Activated B cell treated with CpG ODN at 0.5 μM for 24 hours (primary cell): ENCODE measurements at regions not wholly inside any gene's neighbourhood (a gene's known extent, or its start where the extent isn't known, plus 50 kb on each side); places are given as distances from the start of the nearest gene placed in this dataset.

Source experiments
- ATAC-seq: fragments of 200-7000 bp; cut with Tn5 transposase; one replicate; pipeline ENCODE4 v1.10.0; 2021; ENCODE audit warnings: low read depth, mild to moderate bottlenecking, moderate library complexity
- CTCF ChIA-PET: fragments of 350-600 bp; sonication (Branson Sonifier 250); formaldehyde crosslinking; loops from one replicate; lab custom pipeline; 2021; ENCODE audit warnings: antibody characterized with exemption; lab: Charles Lee
- POLR2A ChIA-PET: fragments of 350-600 bp; sonication (Branson Sonifier 250); formaldehyde crosslinking; loops from one replicate; lab custom pipeline; 2021; ENCODE audit warnings: antibody characterized with exemption; lab: Charles Lee
- DNase-seq: peaks from one replicate; pipeline ENCODE4 v3.0.0; 2022
- H3K27ac Mint-ChIP-seq: one replicate; pipeline ENCODE4 v1.8.0; 2020; ENCODE audit warnings: mixed read lengths
- H3K27me3 Mint-ChIP-seq: one replicate; pipeline ENCODE4 v1.8.0; 2021; ENCODE audit warnings: mixed read lengths
- H3K36me3 Mint-ChIP-seq: one replicate; pipeline ENCODE4 v1.8.0; 2021; ENCODE audit warnings: low read depth, mixed read lengths
- H3K4me1 Mint-ChIP-seq: one replicate; pipeline ENCODE4 v1.8.0; 2021; ENCODE audit warnings: mixed read lengths
- H3K4me3 Mint-ChIP-seq: one replicate; pipeline ENCODE4 v1.8.0; 2020; ENCODE audit warnings: mild to moderate bottlenecking, mixed read lengths
- H3K9me3 Mint-ChIP-seq: one replicate; pipeline ENCODE4 v1.8.0; 2020; ENCODE audit warnings: mixed read lengths
- CTCF ChIP-seq: fragments of 200-600 bp; IDR thresholded peaks from one replicate; pipeline ENCODE4 v1.8.0; 2022; ENCODE audit warnings: antibody characterized with exemption, mild to moderate bottlenecking
- intact Hi-C: fragments of 100-400 bp; cut with micrococcal nuclease; formaldehyde crosslinking; loops from one replicate; pipeline ENCODE4 v1.15.1; 2024

DNA sequence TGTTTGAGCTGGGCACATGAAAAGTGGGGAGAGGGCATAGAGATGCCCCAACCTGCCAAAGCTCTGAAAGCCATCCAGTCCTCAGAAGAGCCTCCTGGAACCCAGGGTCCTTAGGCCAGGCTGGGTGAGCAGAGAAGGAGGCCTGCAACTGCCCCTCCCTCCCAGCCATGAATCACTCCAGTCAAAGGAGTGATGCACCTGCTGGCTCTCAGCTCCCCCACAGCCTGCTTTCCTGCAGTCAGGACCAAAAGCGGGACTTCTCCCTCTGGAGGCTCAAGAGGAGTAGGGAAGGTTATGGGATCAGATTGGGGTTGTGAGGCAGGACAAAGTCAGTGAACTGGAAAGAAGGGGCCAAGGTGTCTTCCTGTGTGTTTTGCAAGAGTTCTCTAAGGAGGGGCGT, 145.6 kb downstream of the TMEM132E start:
- no peak for DNase-seq
- POLR2A ChIA-PET = no interaction called here
- Mint-ChIP-seq H3K36me3 (no peaks in the 10 kb centered on the region), H3K27ac (no peak overlapping the region), H3K9me3 (no peaks in the 10 kb centered on the region), H3K4me3 (no peak overlapping the region), H3K27me3 (peaks cover 21% of the 10 kb centered on the region), H3K4me1 (no peaks in the 10 kb centered on the region)
- no peak for ATAC-seq
- intact Hi-C loops = no loop called here
- CTCF ChIA-PET = no interaction called here
- TF ChIP-seq CTCF = no peak

DNA sequence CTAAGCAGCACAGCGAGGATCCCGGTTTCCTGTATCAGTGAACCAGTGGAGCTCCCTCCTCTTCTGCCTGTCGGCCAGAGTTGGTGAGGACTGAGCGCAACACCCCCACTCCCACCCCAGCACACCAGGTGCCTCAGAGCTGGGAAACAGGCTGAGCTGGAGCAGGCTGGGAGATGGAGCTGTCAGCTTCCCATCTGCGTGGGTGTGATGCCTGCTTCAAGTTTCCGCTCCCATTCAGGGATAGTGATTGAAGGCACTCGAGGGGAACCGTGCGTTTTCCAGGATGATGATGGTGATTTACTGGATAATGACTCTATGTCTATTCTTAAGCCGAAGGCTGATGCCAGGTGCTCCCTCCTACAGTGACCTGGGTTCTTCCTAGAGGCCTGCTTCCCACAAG, 144.5 kb downstream of the TMEM132E start:
- TF ChIP-seq CTCF = no peak
- Mint-ChIP-seq H3K4me1 (no peaks in the 10 kb centered on the region), H3K36me3 (no peaks in the 10 kb centered on the region), H3K9me3 (no peaks in the 10 kb centered on the region), H3K4me3 (no peak overlapping the region), H3K27ac (no peak overlapping the region), H3K27me3 (peaks cover 19% of the 10 kb centered on the region)
- intact Hi-C loops = no loop called here
- ATAC-seq = no peak
- ChIA-PET POLR2A (no interaction called here), CTCF (no interaction called here)
- DNase-seq = no peak

GRCh38 chr17:34721326-34721725, 141.9 kb downstream of the TMEM132E start:
- CTCF ChIA-PET = no interaction called here

DNA sequence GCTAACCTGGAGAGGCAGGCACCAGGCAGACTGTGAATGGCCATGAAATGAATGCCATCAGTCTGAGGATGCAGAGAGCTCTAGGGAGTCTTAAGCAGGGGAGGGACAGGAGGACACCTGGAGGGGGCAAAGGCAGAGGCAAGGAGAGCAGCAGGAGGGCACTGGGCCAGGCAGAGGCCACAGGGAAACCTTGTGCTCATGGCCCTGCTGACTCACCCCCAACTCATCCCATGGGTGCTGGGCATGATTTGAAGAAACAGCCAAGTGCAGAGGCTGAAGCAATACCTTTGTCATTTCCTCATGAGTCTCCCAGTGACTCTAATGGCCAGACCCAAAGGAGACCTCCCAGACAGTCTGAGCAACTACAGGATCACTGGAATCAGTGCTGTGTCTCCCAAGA, 141.4 kb downstream of the TMEM132E start:
- CTCF ChIA-PET = no interaction called here
- no peak overlapping the region for H3K27ac Mint-ChIP-seq
- no peaks in the 10 kb centered on the region for H3K36me3 Mint-ChIP-seq
- ATAC-seq = no peak
- POLR2A ChIA-PET = no interaction called here
- no peak overlapping the region for H3K4me3 Mint-ChIP-seq
- no peak for TF ChIP-seq CTCF
- H3K27me3 Mint-ChIP-seq = peaks cover 15% of the 10 kb centered on the region
- intact Hi-C loops = no loop called here
- H3K4me1 Mint-ChIP-seq = no peaks in the 10 kb centered on the region
- H3K9me3 Mint-ChIP-seq = no peaks in the 10 kb centered on the region
- no peak for DNase-seq

More at GRCh38 chr17:34721326-34721725, 141.9 kb downstream of the TMEM132E start:
- Mint-ChIP-seq H3K4me1 (no peaks in the 10 kb centered on the region), H3K27me3 (peaks cover 15% of the 10 kb centered on the region), H3K27ac (no peak overlapping the region), H3K36me3 (no peaks in the 10 kb centered on the region), H3K4me3 (no peak overlapping the region), H3K9me3 (no peaks in the 10 kb centered on the region)
- no peak for TF ChIP-seq CTCF
- intact Hi-C loops = no loop called here
- POLR2A ChIA-PET = no interaction called here
- ATAC-seq (no peak), DNase-seq (no peak)

GRCh38 chr17:34719569-34719968, 140.2 kb downstream of the TMEM132E start:
- POLR2A ChIA-PET = no interaction called here
- H3K27ac Mint-ChIP-seq = no peak overlapping the region
- no peaks in the 10 kb centered on the region for H3K9me3 Mint-ChIP-seq
- no peak for ATAC-seq
- peaks cover 13% of the 10 kb centered on the region for H3K27me3 Mint-ChIP-seq
- no peak for DNase-seq
- CTCF ChIA-PET = no interaction called here
- H3K4me3 Mint-ChIP-seq = no peak overlapping the region
- TF ChIP-seq CTCF = no peak
- intact Hi-C loops = no loop called here
- no peaks in the 10 kb centered on the region for H3K4me1 Mint-ChIP-seq
- no peaks in the 10 kb centered on the region for H3K36me3 Mint-ChIP-seq
